ENCODE measurements at regions not wholly inside any gene's neighbourhood (a gene's known extent, or its start where the extent isn't known, plus 50 kb on each side); places are given as distances from the start of the nearest gene placed in this dataset.

DNA sequence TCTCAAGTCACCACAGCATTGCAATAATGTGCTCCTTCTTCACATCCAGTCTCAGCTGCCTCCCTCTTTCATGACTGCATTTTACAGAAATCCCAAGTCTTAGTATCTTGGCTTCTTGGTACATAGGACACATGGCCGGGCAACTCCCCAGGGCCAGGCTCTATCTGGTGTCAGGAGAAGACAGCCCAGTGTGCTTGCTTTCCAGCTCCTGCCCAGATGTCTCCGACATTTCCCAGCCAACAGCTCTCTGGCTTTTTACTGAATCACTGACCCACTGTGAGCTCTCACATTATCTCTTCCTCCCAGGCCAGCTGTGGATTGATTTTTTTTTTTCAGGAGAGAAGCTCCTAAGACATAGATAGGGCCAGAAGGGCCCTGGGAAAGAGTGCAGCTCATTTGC is 346.0 kb upstream of the C11orf87 start:
- Histone ChIP-seq H3K4me2 (ENCODE audit: low read length) (no peak overlapping the region), H4K20me1 (ENCODE audit: insufficient read depth) (no peaks in the 10 kb centered on the region), H3K4me3 (replicated peaks in 1 of 2; ENCODE audit: low read depth in 1 of 2, low read length in 2 of 2) (no peak overlapping the region), H3K36me3 (ENCODE audit: control insufficient read depth in 1 of 2, insufficient read depth in 2 of 2, low read length in 2 of 2) (no peaks in the 10 kb centered on the region), H3K9me3 (ENCODE audit: control insufficient read depth in 1 of 2, insufficient read depth in 1 of 2, low read depth in 1 of 2, low read length in 2 of 2) (no peaks in the 10 kb centered on the region), H3K9ac (ENCODE audit: low read length) (no peak overlapping the region), H3K27ac (ENCODE audit: low read depth, low read length) (no peak overlapping the region), H2AFZ (ENCODE audit: low read depth, low read length, poor library complexity, severe bottlenecking) (no peak overlapping the region), H3K27me3 (ENCODE audit: insufficient read depth, low read length) (no peaks in the 10 kb centered on the region), H3K4me1 (ENCODE audit: control insufficient read depth in 1 of 2, insufficient read depth in 2 of 2, low read length in 2 of 2) (no peaks in the 10 kb centered on the region), H3K79me2 (ENCODE audit: insufficient read depth, low read length) (no peaks in the 10 kb centered on the region), H3K9me2 (ENCODE audit: insufficient read depth) (no peaks in the 10 kb centered on the region)
- CTCF ChIA-PET, result no interaction called here
- TF ChIP-seq POLR2A (IDR thresholded peaks at IDR 0.05; ENCODE audit: borderline replicate concordance, extremely low read depth, insufficient read depth, insufficient read length) (no peak), POLR2AphosphoS5 (IDR thresholded peaks at IDR 0.05; ENCODE audit: low read depth, low read length) (no peak), YY1 (IDR thresholded peaks at IDR 0.05; ENCODE audit: extremely low read depth, insufficient replicate concordance, low read depth, low read length) (no peak), FOSL1 (IDR thresholded peaks at IDR 0.05; ENCODE audit: low read depth) (no peak), TCF7L2 (IDR thresholded peaks at IDR 0.05; ENCODE audit: borderline replicate concordance, extremely low read depth, insufficient read depth, insufficient read length) (no peak), SIN3A (IDR thresholded peaks at IDR 0.05; ENCODE audit: low read depth) (no peak), CBX3 (IDR thresholded peaks at IDR 0.05; ENCODE audit: low read depth) (no peak), ZNF274 (IDR thresholded peaks at IDR 0.05; ENCODE audit: low read depth, low read length) (no peak), CEBPB (IDR thresholded peaks at IDR 0.05; ENCODE audit: low read depth) (no peak), EZH2 (IDR thresholded peaks at IDR 0.05) (no peak), ZFX (IDR thresholded peaks at IDR 0.05) (no peak), RAD21 (IDR thresholded peaks at IDR 0.05; ENCODE audit: low read depth) (no peak), SRF (IDR thresholded peaks at IDR 0.05; ENCODE audit: low read depth) (no peak)
- TF ChIP-seq, protein P1, sequence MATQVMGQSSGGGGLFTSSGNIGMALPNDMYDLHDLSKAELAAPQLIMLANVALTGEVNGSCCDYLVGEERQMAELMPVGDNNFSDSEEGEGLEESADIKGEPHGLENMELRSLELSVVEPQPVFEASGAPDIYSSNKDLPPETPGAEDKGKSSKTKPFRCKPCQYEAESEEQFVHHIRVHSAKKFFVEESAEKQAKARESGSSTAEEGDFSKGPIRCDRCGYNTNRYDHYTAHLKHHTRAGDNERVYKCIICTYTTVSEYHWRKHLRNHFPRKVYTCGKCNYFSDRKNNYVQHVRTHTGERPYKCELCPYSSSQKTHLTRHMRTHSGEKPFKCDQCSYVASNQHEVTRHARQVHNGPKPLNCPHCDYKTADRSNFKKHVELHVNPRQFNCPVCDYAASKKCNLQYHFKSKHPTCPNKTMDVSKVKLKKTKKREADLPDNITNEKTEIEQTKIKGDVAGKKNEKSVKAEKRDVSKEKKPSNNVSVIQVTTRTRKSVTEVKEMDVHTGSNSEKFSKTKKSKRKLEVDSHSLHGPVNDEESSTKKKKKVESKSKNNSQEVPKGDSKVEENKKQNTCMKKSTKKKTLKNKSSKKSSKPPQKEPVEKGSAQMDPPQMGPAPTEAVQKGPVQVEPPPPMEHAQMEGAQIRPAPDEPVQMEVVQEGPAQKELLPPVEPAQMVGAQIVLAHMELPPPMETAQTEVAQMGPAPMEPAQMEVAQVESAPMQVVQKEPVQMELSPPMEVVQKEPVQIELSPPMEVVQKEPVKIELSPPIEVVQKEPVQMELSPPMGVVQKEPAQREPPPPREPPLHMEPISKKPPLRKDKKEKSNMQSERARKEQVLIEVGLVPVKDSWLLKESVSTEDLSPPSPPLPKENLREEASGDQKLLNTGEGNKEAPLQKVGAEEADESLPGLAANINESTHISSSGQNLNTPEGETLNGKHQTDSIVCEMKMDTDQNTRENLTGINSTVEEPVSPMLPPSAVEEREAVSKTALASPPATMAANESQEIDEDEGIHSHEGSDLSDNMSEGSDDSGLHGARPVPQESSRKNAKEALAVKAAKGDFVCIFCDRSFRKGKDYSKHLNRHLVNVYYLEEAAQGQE (IDR thresholded peaks at IDR 0.05; ENCODE audit: low read depth), result no peak
- TF ChIP-seq, protein P2, sequence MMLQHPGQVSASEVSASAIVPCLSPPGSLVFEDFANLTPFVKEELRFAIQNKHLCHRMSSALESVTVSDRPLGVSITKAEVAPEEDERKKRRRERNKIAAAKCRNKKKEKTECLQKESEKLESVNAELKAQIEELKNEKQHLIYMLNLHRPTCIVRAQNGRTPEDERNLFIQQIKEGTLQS (IDR thresholded peaks at IDR 0.05), result no peak
- TF ChIP-seq, protein P3, sequence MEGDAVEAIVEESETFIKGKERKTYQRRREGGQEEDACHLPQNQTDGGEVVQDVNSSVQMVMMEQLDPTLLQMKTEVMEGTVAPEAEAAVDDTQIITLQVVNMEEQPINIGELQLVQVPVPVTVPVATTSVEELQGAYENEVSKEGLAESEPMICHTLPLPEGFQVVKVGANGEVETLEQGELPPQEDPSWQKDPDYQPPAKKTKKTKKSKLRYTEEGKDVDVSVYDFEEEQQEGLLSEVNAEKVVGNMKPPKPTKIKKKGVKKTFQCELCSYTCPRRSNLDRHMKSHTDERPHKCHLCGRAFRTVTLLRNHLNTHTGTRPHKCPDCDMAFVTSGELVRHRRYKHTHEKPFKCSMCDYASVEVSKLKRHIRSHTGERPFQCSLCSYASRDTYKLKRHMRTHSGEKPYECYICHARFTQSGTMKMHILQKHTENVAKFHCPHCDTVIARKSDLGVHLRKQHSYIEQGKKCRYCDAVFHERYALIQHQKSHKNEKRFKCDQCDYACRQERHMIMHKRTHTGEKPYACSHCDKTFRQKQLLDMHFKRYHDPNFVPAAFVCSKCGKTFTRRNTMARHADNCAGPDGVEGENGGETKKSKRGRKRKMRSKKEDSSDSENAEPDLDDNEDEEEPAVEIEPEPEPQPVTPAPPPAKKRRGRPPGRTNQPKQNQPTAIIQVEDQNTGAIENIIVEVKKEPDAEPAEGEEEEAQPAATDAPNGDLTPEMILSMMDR (IDR thresholded peaks at IDR 0.05 in 2 of 3, conservative IDR thresholded peaks at IDR 0.05 in 1 of 3; ENCODE audit: borderline replicate concordance in 1 of 3, insufficient read depth in 1 of 3, low read depth in 2 of 3, low read length in 2 of 3), result no peak
- DNase-seq (ENCODE audit: low read depth, low spot score), result no peak
- RAD21 ChIA-PET (ENCODE audit: low non-redundant PET in 1 of 2, low total read pairs in 2 of 2, uncharacterized antibody in 2 of 2, unreplicated experiment in 2 of 2), result no interaction called here
- POLR2A ChIA-PET, result no interaction called here
- ATAC-seq, result no peak
- intact Hi-C loops (cut with micrococcal nuclease), result no loop called here
- no TSS peak for BruUV-seq (replicated peaks)
